HG02973 (cell line): ENCODE measurements at regions not wholly inside any gene's neighbourhood (a gene's known extent, or its start where the extent isn't known, plus 50 kb on each side); places are given as distances from the start of the nearest gene placed in this dataset.
A peak's percentile ranks its signal among the peaks of the same experiment; 100 is the strongest.

Experiments
- ATAC-seq: cut with Tn5 transposase; IDR thresholded peaks from one replicate; pipeline ENCODE4 v1.9.1; 2021; ENCODE audit warnings: moderate library complexity; ENCODE audit not compliant: unreplicated experiment

DNA sequence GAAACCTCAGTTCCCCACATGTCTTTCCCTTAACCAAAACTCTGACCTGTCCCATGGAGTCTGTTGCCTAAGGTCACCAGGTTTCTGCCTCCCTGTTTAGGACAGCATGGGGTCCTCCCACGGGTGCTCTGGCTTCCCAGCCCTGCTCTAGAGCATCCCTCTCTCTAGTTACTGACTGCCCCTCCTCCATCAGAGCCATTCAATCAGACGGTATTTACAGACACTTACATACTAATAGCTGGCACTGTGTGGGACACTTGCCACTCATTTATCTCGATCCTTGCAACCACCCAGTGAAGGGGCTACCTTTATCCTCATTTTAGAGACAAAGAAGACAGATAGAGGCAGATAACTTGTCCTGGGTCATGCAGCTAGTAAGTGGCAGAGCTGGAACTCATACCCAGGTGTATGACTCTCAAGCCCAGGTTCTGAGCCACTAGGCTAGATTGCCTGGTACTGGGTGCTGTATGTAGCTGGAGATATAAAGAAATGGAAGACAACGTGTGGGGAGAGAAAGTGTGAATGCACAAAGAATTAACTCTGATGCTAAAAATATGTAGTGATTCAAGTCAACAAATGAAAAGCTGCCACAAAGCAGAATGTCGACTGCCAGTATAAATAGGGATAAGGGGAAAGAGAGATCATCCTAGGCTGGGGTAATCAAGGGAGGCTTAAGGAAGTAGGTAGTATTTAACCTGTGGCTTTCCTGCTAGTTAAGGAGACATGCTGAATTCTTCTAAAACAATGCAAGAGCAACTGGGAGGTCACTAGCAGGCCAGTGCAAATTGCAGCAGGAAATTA, 52.5 kb upstream of the PDE8B start:
- no peak for ATAC-seq

DNA sequence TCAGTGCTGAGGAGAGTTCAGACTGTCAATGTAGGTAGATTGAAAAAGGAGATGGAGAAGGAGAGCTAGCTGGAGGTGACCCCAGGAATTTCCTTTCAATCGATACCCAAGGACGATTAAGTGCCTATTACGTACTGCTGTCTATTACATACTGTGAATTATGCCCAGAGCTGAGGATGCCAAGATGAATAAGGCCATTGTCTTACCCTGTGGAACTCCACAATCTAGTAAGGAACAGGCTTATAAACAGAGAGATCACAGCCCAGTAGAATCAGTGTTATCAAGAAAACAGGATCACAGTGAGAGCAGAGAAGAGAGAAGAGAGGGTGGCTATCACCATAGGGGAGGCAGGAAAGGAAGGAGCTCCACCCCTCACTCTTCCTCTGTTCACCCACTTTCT, 54.1 kb upstream of the PDE8B start:
- no peak for ATAC-seq

DNA sequence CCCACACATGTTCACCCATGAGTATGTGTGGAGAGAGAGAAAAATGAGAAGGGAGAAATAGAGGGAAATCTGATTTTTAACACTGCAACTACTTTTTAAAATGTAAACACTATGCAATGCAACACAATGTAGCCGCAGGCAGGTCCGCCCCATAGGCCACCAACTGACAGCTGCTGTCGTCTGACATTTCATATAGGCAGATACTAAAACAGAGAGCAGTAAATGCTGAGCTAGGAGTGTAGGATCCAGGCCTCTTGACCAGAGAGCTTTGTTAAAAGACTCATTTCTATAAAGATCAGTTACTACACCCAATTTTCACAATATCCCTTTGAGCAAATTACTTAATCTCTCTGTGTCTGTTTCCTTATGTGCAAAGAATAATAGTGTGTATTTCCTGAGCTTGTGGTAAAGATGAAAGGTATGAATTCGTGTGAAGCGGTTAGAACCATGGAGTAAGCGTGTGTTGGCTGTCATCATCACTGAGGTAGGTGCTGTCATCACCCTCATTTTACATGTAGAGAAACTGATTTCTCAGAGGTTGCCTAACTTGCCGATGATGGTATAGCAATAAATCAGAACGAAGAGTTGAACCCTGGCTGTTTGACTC, 55.2 kb upstream of the PDE8B start:
- no peak for ATAC-seq

DNA sequence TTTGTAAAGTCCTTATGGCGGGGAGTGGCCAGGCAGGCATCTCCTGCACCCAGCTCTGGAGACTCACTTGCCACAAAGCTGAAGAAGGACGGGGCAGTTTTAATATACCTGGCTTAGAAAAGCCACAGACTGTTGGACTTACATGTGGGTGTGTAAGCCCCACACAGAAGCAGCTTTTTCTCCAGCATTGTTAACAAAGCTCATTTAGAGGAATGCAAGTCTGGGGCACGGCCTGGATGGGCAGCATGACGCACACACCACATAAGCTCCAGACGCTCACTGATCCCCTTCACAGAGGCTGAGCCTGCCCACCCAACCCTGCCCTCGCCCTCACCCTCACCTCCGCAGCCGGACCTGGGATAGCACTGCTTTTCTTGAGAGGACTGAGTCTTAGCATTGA, 58.0 kb upstream of the PDE8B start:
- no peak for ATAC-seq

DNA sequence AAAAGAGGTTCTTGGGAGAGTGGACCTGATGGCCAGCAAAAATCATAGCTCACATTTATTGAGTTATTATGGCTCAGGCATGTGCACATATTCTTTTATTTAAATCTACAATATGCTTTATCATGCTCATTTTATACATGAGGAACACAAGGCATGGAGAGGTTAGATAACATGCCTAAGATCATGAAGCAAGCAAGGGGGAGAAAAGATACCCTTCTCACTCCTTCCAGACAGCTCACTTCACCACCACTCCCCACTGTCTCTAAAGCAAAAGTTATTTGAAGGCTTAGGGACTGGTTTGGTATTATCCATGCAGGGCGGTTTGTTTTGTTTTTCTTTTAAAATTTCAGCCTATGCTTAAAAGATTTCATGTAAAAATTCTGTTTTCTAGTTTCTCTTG, 59.0 kb upstream of the PDE8B start:
- ATAC-seq = no peak

DNA sequence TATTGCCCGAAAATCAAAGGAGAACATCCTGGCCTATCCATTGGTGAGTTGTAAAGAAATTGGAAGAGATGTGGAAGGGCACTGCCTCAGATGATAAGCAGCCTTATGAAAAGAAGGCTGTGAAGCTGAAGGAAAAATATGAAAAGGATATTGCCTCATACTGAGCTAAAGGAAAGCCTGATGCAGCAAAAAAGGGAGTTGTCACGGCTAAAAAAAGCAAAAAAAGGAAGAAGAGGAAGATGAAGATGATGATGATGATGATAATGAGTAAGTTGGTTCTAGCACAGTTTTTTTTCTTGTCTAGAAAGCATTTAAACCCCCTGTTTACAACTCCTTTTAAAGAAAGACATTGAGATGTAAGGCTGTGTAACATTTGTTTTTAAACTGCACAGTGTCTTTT, 59.8 kb upstream of the ZBED3 start:
- no peak for ATAC-seq

DNA sequence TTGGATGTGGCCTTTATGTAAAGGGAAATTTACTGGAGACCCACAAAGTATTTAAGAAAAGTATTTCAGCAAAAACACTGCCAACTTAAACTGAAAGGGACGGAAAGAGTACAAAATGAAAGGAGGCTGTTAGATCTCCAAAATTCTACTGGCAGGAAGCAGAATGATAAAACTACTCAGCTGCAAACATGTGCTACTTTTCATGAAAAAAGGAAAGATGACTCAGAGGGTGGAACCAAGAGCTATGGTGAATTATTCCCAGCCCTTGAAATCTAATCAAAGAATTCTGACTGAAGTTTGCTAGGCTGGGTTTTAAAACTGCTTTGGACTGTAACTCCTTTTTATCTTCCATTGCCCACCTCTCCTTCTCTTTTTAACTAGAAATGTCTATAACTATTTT, 58.6 kb upstream of the ZBED3 start:
- no peak for ATAC-seq

DNA sequence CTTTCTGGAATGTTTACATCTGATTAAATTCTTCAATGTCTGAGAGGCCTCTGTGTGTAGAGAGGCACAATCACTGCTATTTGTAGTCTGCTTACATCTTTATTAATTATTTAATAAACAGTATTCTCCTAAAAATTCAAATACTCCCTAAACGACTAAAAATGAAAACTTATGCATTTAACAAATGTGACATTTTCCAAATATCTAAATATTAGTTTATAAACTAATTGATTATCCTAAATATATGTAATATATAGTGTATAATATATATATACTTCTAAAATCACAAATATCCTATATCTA, 57.7 kb upstream of the ZBED3 start:
- ATAC-seq = no peak

DNA sequence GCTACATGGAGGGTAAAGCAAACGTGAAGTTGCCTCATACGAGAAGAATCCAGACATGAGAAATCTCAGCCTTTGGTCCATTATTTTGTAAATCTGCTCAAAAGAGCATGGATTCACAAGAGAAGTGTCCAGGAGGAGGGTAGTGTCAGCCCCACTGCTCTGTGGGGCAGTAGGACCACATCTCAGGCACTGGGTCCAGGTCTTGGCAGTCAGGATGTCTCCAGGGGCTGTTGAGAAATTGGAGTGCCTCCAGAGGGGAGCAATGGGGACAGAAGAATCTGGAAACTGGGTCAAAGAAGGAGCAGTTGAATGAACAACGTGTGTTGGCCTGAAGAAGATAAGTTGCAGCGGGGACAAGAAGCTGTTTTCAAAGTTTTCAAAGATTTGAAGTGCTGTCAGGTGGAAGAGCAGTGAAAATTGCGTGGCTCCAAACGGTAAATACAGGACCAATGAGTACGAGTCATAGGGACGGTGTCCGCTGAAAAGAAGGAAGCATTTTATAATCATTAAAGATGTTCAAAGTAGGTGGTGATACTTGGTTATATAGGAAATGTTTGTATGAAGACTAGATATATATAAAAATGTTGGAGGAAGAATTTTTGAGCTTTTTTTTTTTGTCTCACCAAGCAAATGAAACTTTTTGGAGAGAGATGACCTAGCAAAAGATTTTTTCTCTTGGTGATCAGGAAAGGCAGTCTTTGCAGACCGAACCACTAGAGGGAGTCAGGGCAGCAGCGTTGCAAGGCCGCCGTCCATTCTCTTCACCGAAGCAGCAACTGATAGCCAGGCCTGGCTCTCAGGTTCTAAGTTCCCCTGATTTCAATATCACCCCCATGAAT, 57.1 kb upstream of the ZBED3 start:
- peak; percentile 58 for ATAC-seq

DNA sequence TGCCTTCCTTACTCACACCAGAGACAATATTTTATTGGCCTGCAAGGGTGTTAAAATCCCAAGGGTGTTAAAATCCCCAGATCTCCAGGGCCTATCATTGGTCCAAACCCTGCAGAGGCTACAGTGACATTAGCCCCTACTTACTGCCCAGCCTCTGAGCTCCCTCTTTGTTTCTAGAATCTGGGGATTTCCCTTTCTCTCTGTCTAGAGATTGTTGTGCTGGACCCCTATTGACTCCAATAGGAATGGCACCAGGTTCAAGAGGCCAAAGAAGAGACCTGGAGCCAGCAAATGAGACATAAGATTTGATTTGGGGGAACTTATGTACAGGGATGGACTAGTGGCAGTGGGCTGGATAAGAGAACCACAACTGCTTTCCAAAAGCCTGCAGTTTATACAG, 53.3 kb upstream of the ZBED3 start:
- ATAC-seq = no peak

DNA sequence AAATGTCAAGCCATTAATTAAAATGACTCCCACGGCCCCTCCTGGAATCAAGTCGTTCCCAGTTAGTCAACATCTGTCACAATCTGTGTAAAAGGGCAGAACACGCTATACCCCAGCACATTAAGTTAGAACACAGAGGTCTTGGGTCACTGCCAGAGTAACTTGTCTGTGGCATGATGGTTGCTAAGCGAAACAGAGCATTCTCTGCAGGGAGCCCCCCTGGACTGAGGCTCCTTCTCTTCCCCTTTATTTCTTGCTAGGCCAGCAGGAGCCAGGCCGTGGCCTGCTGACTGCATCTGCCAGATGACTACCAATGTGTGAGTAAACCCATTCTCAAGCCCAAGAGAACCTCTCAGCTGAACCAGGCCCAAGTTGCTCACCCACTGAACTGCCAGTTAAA, 51.9 kb upstream of the ZBED3 start:
- ATAC-seq = no peak
